NCI-H1930 (cell line): ENCODE measurements at regions not wholly inside any gene's neighbourhood (a gene's known extent, or its start where the extent isn't known, plus 50 kb on each side); places are given as distances from the start of the nearest gene placed in this dataset.

Experiments
- DNase-seq, 2 experiments: peaks; one replicate each; lab custom pipeline; 2025; lab: John Stamatoyannopoulos, UW

- no peak for DNase-seq
Measured at GRCh38 chr4:52234561-52235440, 183.7 kb downstream of the SPATA18 start.

GRCh38 chr4:52235552-52236201 is 184.6 kb downstream of the SPATA18 start:
- DNase-seq = no peak

GRCh38 chr4:52241916-52242315 is 190.8 kb downstream of the SPATA18 start:
- DNase-seq = no peak

GRCh38 chr4:52243367-52243766 is 192.3 kb downstream of the SPATA18 start:
- no peak for DNase-seq

GRCh38 chr4:52244103-52244775 is 193.1 kb downstream of the SPATA18 start:
- no peak for DNase-seq

- no peak for DNase-seq
Measured at GRCh38 chr4:52244848-52245247, 193.7 kb downstream of the SPATA18 start.

GRCh38 chr4:52246827-52247226 is 195.7 kb downstream of the SPATA18 start:
- no peak for DNase-seq

GRCh38 chr4:52247941-52248340 is 196.8 kb downstream of the SPATA18 start:
- no peak for DNase-seq

GRCh38 chr4:52248820-52249219 is 197.7 kb downstream of the SPATA18 start:
- no peak for DNase-seq

- DNase-seq = no peak
Measured at GRCh38 chr4:52249581-52249980, 198.5 kb downstream of the SPATA18 start.

- no peak for DNase-seq
Measured at GRCh38 chr4:52250154-52250553, 199.1 kb downstream of the SPATA18 start.

- DNase-seq = no peak
Measured at GRCh38 chr4:52251864-52252263, 200.8 kb downstream of the SPATA18 start.

- no peak for DNase-seq
Measured at GRCh38 chr4:52253025-52253424, 201.9 kb downstream of the SPATA18 start.

- DNase-seq = no peak
Measured at GRCh38 chr4:52256522-52256921, 205.4 kb downstream of the SPATA18 start.

- DNase-seq = no peak
Measured at GRCh38 chr4:52259978-52260377, 208.9 kb downstream of the SPATA18 start.

- no peak for DNase-seq
Measured at GRCh38 chr4:52260514-52261210, 209.6 kb downstream of the SPATA18 start.

- no peak for DNase-seq
Measured at GRCh38 chr4:52263607-52264006, 212.5 kb downstream of the SPATA18 start.

- no peak for DNase-seq
Measured at GRCh38 chr4:52265781-52266525, 214.8 kb downstream of the SPATA18 start.

GRCh38 chr4:52266537-52267137 is 215.5 kb downstream of the SPATA18 start:
- no peak for DNase-seq

GRCh38 chr4:52269761-52270160 is 218.7 kb downstream of the SPATA18 start:
- DNase-seq = no peak

GRCh38 chr4:52273885-52274284 is 222.8 kb downstream of the SPATA18 start:
- DNase-seq = no peak
